IPS-11a (cell line): ENCODE measurements at regions not wholly inside any gene's neighbourhood (a gene's known extent, or its start where the extent isn't known, plus 50 kb on each side); places are given as distances from the start of the nearest gene placed in this dataset.
"Not testable (repeated sequence)": the region's sequence is repeated elsewhere in the genome, so short reads cannot be mapped to it uniquely, and the experiment has no call there.

ENCODE experiments used
- H3K4me3 ChIP-seq: one replicate; pipeline ENCODE4 v1.5.1; 2013; ENCODE audit warnings: low read depth, low read length, control low read depth

- not testable (repeated sequence) for H3K4me3 ChIP-seq
Observed at GRCh38 chr1:188003687-188004086, 1174.9 kb downstream of the PLA2G4A start.

- H3K4me3 ChIP-seq = no peak overlapping the region
Observed at GRCh38 chr1:188004849-188005248, 1176.1 kb downstream of the PLA2G4A start.

- H3K4me3 ChIP-seq = no peak overlapping the region
Observed at GRCh38 chr1:188006354-188006753, 1177.6 kb downstream of the PLA2G4A start.

GRCh38 chr1:188013222-188013849, 1184.6 kb downstream of the PLA2G4A start:
- H3K4me3 ChIP-seq = not testable (repeated sequence)

GRCh38 chr1:188017921-188018320, 1189.2 kb downstream of the PLA2G4A start:
- no peak overlapping the region for H3K4me3 ChIP-seq

GRCh38 chr1:188022661-188023060, 1193.9 kb downstream of the PLA2G4A start:
- H3K4me3 ChIP-seq = no peak overlapping the region

- no peak overlapping the region for H3K4me3 ChIP-seq
Observed at GRCh38 chr1:188023206-188023605, 1194.5 kb downstream of the PLA2G4A start.

GRCh38 chr1:188027613-188028012, 1198.9 kb downstream of the PLA2G4A start:
- H3K4me3 ChIP-seq = no peak overlapping the region

- not testable (repeated sequence) for H3K4me3 ChIP-seq
Observed at GRCh38 chr1:188037572-188037971, 1208.8 kb downstream of the PLA2G4A start.

GRCh38 chr1:188043536-188044245, 1214.9 kb downstream of the PLA2G4A start:
- H3K4me3 ChIP-seq = no peak overlapping the region

- H3K4me3 ChIP-seq = no peak overlapping the region
Observed at GRCh38 chr1:188050250-188050649, 1221.5 kb downstream of the PLA2G4A start.

- no peak overlapping the region for H3K4me3 ChIP-seq
Observed at GRCh38 chr1:188056011-188056410, 1227.3 kb downstream of the PLA2G4A start.

GRCh38 chr1:188058801-188059200, 1230.1 kb downstream of the PLA2G4A start:
- no peak overlapping the region for H3K4me3 ChIP-seq

- H3K4me3 ChIP-seq = no peak overlapping the region
Observed at GRCh38 chr1:188061881-188062280, 1233.1 kb downstream of the PLA2G4A start.

GRCh38 chr1:188062456-188062855, 1233.7 kb downstream of the PLA2G4A start:
- no peak overlapping the region for H3K4me3 ChIP-seq

GRCh38 chr1:188065917-188066316, 1237.2 kb downstream of the PLA2G4A start:
- no peak overlapping the region for H3K4me3 ChIP-seq

GRCh38 chr1:188070848-188071247, 1242.1 kb downstream of the PLA2G4A start:
- H3K4me3 ChIP-seq = no peak overlapping the region

GRCh38 chr1:188089015-188089414, 1260.3 kb downstream of the PLA2G4A start:
- H3K4me3 ChIP-seq = no peak overlapping the region

- H3K4me3 ChIP-seq = no peak overlapping the region
Observed at GRCh38 chr1:188089461-188089860, 1260.7 kb downstream of the PLA2G4A start.

GRCh38 chr1:188096521-188096920, 1267.8 kb downstream of the PLA2G4A start:
- H3K4me3 ChIP-seq = no peak overlapping the region

- H3K4me3 ChIP-seq = no peak overlapping the region
Observed at GRCh38 chr1:188117436-188117835, 1288.7 kb downstream of the PLA2G4A start.

- H3K4me3 ChIP-seq = no peak overlapping the region
Observed at GRCh38 chr1:188122646-188123045, 1293.9 kb downstream of the PLA2G4A start.

GRCh38 chr1:188127507-188127906, 1298.8 kb downstream of the PLA2G4A start:
- H3K4me3 ChIP-seq = no peak overlapping the region
